Astrocyte (in vitro differentiated cells and primary cell): ENCODE measurements at regions not wholly inside any gene's neighbourhood (a gene's known extent, or its start where the extent isn't known, plus 50 kb on each side); places are given as distances from the start of the nearest gene placed in this dataset.
"Not testable (repeated sequence)": the region's sequence is repeated elsewhere in the genome, so short reads cannot be mapped to it uniquely, and the experiment has no call there.

ENCODE experiments used
- DNase-seq: peaks from one replicate; pipeline ENCODE4 v3.0.0-alpha.2; 2010; ENCODE audit warnings: low read depth
- FAIRE-seq: peaks from 2 replicates; lab custom pipeline; 2011; peaks lifted over from hg19 to GRCh38; lab: Jason Lieb, UNC
- H2AFZ ChIP-seq: 2 replicates; pipeline ENCODE4 v1.6.0; 2012; ENCODE audit warnings: low read depth, low read length, inconsistent platforms
- H3K27ac ChIP-seq: 2 replicates; pipeline ENCODE4 v1.5.1; 2011; ENCODE audit warnings: low read depth, low read length, inconsistent platforms
- H3K27me3 ChIP-seq: 2 replicates; pipeline ENCODE4 v1.6.0; 2011; ENCODE audit warnings: low read length, inconsistent platforms; ENCODE audit not compliant: insufficient read depth
- H3K36me3 ChIP-seq: 2 replicates; pipeline ENCODE4 v1.5.1; 2011; ENCODE audit warnings: low read length, inconsistent platforms; ENCODE audit not compliant: insufficient read depth
- H3K4me1 ChIP-seq: 2 replicates; pipeline ENCODE4 v1.5.1; 2011; ENCODE audit warnings: low read length, inconsistent platforms; ENCODE audit not compliant: insufficient read depth
- H3K4me2 ChIP-seq: 2 replicates; pipeline ENCODE4 v1.6.0; 2012; ENCODE audit warnings: low read length, inconsistent platforms
- H3K4me3 ChIP-seq: 2 replicates; pipeline ENCODE4 v1.5.1; 2011; ENCODE audit warnings: low read depth, mild to moderate bottlenecking, low read length, inconsistent platforms; ENCODE audit not compliant: insufficient read depth
- H3K79me2 ChIP-seq: 2 replicates; pipeline ENCODE4 v1.6.0; 2012; ENCODE audit warnings: mild to moderate bottlenecking, low read length, inconsistent platforms; ENCODE audit not compliant: insufficient read depth
- H3K9ac ChIP-seq: 2 replicates; pipeline ENCODE4 v1.6.0; 2012; ENCODE audit warnings: mild to moderate bottlenecking, low read length, inconsistent platforms
- H3K9me3 ChIP-seq: 2 replicates; pipeline ENCODE4 v1.5.1; 2012; ENCODE audit warnings: low read depth, mild to moderate bottlenecking, low read length, inconsistent platforms; ENCODE audit not compliant: insufficient read depth
- H4K20me1 ChIP-seq: 2 replicates; pipeline ENCODE4 v1.6.0; 2012; ENCODE audit warnings: low read length, inconsistent platforms; ENCODE audit not compliant: insufficient read depth
- H3K27ac Mint-ChIP-seq: one replicate; pipeline ENCODE4 v1.8.0; 2021; ENCODE audit warnings: mild to moderate bottlenecking, mixed read lengths; ENCODE audit not compliant: unreplicated experiment
- H3K27me3 Mint-ChIP-seq: one replicate; pipeline ENCODE4 v1.8.0; 2021; ENCODE audit warnings: low read depth, mixed read lengths; ENCODE audit not compliant: unreplicated experiment
- H3K36me3 Mint-ChIP-seq: one replicate; pipeline ENCODE4 v1.8.0; 2021; ENCODE audit warnings: low read depth, mixed read lengths; ENCODE audit not compliant: unreplicated experiment
- H3K4me1 Mint-ChIP-seq: one replicate; pipeline ENCODE4 v1.8.0; 2021; ENCODE audit warnings: low read depth, mixed read lengths; ENCODE audit not compliant: unreplicated experiment
- H3K4me3 Mint-ChIP-seq: one replicate; pipeline ENCODE4 v1.8.0; 2021; ENCODE audit warnings: mild to moderate bottlenecking, moderate library complexity, mixed read lengths; ENCODE audit not compliant: unreplicated experiment
- H3K9me3 Mint-ChIP-seq: one replicate; pipeline ENCODE4 v1.8.0; 2021; ENCODE audit warnings: mild to moderate bottlenecking, mixed read lengths; ENCODE audit not compliant: unreplicated experiment
- CTCF ChIP-seq: IDR thresholded peaks from 2 replicates; pipeline ENCODE4 v1.5.1; 2011; ENCODE audit warnings: low read depth, mild to moderate bottlenecking, inconsistent platforms, low read length, moderate library complexity; ENCODE audit not compliant: insufficient read depth
- EZH2 ChIP-seq: IDR thresholded peaks from 2 replicates; pipeline ENCODE4 v1.6.1; 2012; ENCODE audit warnings: mild to moderate bottlenecking, low read length, inconsistent platforms; ENCODE audit not compliant: insufficient read depth

GRCh38 chr5:83802686-83803085 lies 82.0 kb upstream of the HAPLN1 start:
- no peak overlapping the region for H2AFZ ChIP-seq
- TF ChIP-seq CTCF = no peak
- TF ChIP-seq EZH2 = no peak
- no peak overlapping the region for H3K4me3 Mint-ChIP-seq
- H3K9me3 Mint-ChIP-seq = peaks cover 3% of the 10 kb centered on the region
- H3K79me2 ChIP-seq = no peaks in the 10 kb centered on the region
- no peaks in the 10 kb centered on the region for H3K4me1 ChIP-seq
- no peak overlapping the region for H3K27ac ChIP-seq
- H3K27me3 ChIP-seq = no peaks in the 10 kb centered on the region
- H3K4me1 Mint-ChIP-seq = peaks cover 17% of the 10 kb centered on the region
- no peak overlapping the region for H3K4me3 ChIP-seq
- H4K20me1 ChIP-seq = no peaks in the 10 kb centered on the region
- H3K4me2 ChIP-seq = peak overlapping the region; percentile 14
- H3K27ac Mint-ChIP-seq = peak overlapping the region; percentile 60
- H3K9ac ChIP-seq = no peak overlapping the region
- DNase-seq (peak; percentile 53), FAIRE-seq (no peak)
- no peaks in the 10 kb centered on the region for H3K36me3 ChIP-seq
- H3K36me3 Mint-ChIP-seq = no peaks in the 10 kb centered on the region
- no peaks in the 10 kb centered on the region for H3K27me3 Mint-ChIP-seq
- no peaks in the 10 kb centered on the region for H3K9me3 ChIP-seq

- no peak overlapping the region for H3K9ac ChIP-seq
- H3K4me3 Mint-ChIP-seq = no peak overlapping the region
- peaks cover 6% of the 10 kb centered on the region for H3K9me3 Mint-ChIP-seq
- H3K27ac Mint-ChIP-seq = no peak overlapping the region
- H3K36me3 ChIP-seq = no peaks in the 10 kb centered on the region
- no peak overlapping the region for H3K27ac ChIP-seq
- H2AFZ ChIP-seq = no peak overlapping the region
- no peak for TF ChIP-seq EZH2
- no peak for TF ChIP-seq CTCF
- no peaks in the 10 kb centered on the region for H3K27me3 Mint-ChIP-seq
- H4K20me1 ChIP-seq = no peaks in the 10 kb centered on the region
- no peaks in the 10 kb centered on the region for H3K27me3 ChIP-seq
- H3K9me3 ChIP-seq = no peaks in the 10 kb centered on the region
- H3K4me3 ChIP-seq = no peak overlapping the region
- DNase-seq = no peak
- peaks cover 17% of the 10 kb centered on the region for H3K4me1 Mint-ChIP-seq
- H3K36me3 Mint-ChIP-seq = no peaks in the 10 kb centered on the region
- FAIRE-seq = no peak
- H3K4me2 ChIP-seq = no peak overlapping the region
- H3K79me2 ChIP-seq = no peaks in the 10 kb centered on the region
- H3K4me1 ChIP-seq = no peaks in the 10 kb centered on the region
Measured at GRCh38 chr5:83800201-83800600, 79.5 kb upstream of the HAPLN1 start.

GRCh38 chr5:83799020-83799419 lies 78.4 kb upstream of the HAPLN1 start:
- H3K36me3 ChIP-seq, H3K4me3 ChIP-seq, H3K4me3 Mint-ChIP-seq, H3K9me3 ChIP-seq, H3K9me3 Mint-ChIP-seq, H3K27me3 ChIP-seq, H3K9ac ChIP-seq, H3K4me1 ChIP-seq, H3K27ac Mint-ChIP-seq, H3K4me2 ChIP-seq, H2AFZ ChIP-seq, DNase-seq, H3K27ac ChIP-seq, H4K20me1 ChIP-seq, FAIRE-seq, H3K79me2 ChIP-seq, H3K36me3 Mint-ChIP-seq, H3K27me3 Mint-ChIP-seq: not testable (repeated sequence)
- peaks cover 17% of the 10 kb centered on the region for H3K4me1 Mint-ChIP-seq
